Fibroblast of skin of left quadriceps (primary cell): ENCODE measurements at regions not wholly inside any gene's neighbourhood (a gene's known extent, or its start where the extent isn't known, plus 50 kb on each side); places are given as distances from the start of the nearest gene placed in this dataset.

Experiments used
- DNase-seq, 2 experiments: peaks; one replicate each; pipeline ENCODE4 v3.0.0-alpha.2; 2013; ENCODE audit warnings: low read depth in 2 of 2

DNA sequence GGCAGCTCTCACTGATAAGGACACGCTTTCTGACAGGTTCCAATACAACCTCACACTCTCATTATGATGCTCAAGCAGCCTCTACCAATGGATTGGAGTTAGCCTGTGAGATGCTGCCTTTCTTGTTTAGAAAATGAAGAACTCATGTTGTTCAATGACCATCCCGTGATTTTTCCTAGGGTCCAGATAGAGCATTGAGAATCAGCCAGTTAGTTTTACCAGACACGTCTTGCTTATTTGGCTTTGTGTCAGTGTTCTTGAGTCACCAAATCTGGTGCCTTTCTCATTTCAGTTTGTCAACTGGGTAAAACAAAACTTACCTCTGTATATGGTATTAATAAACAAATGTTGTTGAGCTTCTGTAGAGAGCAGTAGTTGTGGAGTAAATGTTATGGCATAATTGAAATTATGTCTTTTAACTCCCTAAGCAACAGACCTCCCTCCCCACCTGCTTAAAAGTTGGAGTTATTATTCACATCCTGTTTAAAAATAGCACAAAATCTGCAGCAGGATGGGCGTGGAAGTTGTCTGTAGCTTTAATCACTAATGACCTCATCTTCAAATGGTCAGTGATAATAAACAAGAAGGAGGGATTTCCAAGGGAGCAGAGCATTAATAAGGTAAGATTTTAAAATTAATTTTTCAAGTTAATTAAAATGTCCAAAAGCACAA, 167.3 kb downstream of the HRH4 start:
- DNase-seq = no peak

DNA sequence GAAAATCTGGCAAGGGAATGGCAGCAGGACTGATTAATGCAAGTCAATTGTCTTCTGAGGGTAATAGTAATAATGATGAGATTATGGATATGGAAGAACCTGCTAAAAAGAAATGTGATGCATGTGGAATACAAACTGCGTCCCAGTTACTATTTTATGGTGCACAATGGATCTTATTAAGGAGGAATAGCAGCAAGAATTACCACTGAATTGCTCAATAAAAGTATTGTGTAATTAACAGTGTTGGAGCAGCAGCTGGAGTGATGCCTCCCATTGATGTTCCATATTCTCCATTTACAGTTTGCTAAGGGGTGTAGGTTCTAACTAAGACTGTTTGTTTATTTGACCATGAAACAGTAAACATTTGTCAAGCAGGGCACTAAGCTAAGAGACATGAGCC, 167.9 kb downstream of the HRH4 start:
- DNase-seq = no peak

DNA sequence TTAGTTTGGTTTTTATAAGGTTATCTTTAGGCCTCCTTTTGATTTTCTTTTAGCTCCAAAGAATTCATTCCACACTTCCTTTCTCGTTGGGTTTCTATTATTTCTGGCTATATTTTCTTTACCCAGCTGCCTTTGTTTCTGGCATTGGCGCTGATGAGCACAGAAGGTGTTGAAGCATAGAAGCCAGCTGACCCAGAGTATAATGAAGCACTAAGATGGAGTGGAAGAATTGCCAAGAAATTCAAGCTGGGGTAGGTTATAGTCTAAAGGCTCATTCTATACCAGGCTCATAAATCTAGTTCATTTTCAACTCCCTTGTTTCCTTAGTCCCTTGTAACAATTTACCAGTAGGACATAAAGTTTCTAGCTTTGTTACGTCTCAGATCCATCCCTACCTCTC, 169.5 kb downstream of the HRH4 start:
- no peak for DNase-seq

DNA sequence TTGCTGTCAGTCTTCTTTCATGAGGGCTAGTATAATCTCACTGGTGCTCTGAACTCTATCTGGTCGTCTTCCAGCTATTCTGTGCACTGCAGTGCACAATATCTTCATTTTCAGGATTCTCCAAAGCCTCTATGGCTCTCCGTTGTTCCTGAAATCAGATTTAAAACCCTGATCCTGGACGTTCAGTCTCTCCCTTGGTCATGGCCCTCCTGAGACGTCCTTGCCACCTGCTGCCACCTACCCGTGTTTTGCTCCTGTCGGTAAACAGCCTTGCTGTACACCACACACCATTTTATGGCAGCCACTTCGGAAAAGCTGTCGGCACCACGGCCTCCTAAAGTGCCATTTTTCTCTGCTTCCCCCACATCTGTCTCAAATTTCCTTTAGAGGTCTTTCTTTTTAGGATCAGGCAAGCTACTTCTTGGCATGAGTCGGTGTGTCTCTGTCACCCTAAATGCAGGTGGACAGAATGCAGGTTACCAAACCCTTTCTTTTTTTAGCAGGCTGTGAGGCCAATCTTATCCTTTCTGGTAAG, 170.0 kb downstream of the HRH4 start:
- DNase-seq = no peak

DNA sequence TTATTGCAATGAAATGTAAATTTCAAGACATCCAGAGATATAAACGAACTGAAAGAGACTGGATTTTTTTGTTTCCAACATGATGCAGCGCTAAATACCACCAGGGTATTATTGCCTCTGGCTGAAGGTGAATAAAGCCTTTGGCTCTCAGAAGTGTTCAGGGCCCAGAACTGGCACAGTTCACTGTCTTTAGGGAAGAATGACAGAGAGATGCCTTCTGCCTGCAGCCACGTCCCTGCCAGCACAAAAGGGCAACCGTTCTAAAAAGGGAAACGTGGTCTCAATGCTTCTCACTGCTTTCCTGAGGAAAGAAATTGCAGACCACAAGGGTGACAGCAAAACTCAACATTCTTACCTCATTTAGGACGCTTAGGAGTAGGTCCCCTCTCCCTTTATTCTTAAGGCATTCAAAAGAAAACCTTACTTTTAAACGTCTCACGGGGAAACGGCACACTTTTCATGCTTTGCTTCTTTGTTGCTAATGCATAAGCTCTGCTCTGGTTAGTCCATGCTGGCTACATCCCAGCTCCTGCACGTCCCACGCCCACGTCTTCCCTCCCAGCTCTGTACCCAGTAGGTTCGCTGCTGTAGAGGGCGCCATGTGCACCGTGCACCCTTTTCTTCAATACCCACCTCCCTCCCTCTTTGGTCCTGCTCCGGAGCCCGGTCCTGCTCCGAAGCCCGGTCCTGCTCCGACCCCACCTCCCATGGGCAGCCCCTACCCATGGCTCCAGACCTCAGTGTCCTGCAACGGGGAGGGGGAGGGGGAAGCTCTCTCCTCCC, 171.0 kb downstream of the HRH4 start:
- DNase-seq = no peak

DNA sequence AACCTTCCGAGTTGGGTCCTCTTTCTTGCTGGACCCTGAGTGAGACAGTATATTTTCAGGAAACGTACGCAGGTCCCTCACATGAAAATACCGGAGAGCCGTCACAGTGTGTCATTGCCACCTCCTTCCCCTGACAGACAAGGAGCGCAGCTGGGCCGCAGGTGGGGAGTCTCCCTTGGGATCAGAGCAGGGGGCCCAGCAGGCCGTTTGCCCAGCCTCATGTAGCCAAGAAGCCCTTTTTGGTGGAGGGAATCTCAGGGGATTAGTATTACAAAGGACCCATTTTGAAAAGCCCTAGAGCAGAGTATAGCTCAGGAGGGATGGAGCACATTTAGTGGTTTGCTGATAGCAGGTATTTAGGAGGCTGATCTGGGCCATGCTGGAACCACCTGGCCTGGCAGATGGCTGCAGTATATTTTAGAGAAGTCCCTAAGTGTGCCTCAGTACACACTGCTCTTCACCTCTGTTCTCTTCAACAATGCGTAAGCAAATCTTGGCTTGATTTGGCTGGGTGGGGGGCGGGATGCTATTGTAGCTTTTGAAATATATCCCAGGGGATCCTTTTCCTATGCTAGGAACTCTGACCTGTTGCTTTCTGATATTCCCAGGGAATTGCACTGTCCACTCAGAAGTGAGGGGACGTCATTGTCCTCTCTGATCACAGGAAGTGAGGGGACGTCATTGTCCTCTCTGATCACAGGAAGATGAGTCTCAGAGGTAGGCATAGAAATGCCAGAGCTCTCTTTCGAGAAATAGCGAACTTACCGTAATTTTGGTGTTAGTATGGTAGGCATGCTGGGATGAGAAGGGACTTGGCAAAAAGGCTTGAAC, 171.9 kb downstream of the HRH4 start:
- DNase-seq = no peak

DNA sequence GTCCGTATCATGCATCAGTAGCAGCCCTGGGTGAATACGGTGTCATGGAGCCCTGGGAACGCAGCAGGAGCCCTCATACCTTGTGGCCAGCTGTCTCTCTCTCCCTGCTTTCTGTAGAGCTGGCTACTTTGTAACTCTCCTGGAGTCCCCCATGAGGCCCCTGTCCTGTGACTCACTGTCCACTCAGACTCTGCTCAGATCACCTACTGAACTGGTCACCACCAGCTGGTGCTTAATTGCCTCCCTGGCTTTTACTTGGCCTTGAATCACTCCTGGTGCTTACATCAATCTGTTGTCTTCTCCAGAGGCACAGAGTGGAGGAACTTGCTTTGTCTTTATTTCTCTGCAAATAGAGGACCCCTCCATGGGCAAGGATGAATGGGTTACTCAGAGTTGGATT, 172.7 kb downstream of the HRH4 start:
- no peak for DNase-seq

DNA sequence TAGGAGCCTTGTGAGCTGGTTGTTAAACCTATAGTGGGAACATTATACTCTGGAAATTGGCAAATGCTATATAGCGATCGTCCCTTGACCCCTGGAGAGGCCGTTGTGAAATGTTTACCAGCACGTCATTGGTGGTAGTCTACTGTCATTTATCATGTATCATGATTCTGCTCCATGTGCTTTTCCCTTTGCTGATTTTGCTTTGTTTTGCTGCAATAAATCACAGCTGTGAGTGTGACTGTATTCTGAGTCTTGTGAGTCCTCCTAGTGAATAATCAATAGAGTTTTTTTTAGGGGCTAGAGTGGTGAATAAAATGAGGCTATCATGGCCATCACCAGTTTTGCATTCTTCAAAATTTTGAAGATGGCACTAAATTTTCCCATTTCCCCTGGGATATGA, 189.1 kb downstream of the HRH4 start:
- DNase-seq = no peak

DNA sequence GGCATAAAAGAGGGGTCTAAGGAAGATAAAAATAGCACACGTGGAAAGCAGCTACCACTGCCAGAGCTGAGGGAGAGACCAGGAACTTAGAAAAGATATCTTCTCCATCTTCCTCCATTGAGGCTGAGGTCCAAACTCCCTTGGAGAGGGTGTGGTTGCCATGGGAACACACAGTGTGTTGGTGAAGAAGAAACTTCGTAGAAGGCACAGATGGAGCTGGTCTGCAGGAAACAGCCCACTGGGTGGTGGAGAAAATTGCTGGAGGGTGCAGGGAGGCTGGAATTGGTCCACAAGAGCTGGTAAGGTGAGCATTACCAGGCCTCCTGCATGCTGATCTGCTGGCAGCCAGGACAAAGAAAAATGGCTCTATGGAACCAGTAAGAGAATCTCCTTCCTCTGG, 191.0 kb downstream of the HRH4 start:
- no peak for DNase-seq

DNA sequence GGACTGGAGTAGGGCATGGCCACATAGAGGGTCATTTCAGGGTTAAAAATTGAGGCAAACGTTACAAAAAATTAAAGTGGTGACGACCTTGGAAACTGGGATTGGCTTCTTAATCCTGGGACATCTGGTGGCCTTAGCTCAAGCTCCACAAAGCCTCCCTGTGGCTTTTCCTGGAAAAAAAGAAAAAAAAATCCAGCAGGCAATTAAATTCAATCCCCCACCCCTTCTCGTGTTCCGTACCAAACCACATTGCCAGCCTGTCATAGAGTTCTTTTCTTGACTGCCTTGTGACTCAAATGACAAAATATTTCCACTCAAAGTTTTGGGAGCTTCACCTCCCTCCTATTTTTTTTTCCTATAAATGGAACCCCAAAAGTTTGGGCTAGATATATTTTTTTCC, 195.6 kb downstream of the HRH4 start:
- no peak for DNase-seq

DNA sequence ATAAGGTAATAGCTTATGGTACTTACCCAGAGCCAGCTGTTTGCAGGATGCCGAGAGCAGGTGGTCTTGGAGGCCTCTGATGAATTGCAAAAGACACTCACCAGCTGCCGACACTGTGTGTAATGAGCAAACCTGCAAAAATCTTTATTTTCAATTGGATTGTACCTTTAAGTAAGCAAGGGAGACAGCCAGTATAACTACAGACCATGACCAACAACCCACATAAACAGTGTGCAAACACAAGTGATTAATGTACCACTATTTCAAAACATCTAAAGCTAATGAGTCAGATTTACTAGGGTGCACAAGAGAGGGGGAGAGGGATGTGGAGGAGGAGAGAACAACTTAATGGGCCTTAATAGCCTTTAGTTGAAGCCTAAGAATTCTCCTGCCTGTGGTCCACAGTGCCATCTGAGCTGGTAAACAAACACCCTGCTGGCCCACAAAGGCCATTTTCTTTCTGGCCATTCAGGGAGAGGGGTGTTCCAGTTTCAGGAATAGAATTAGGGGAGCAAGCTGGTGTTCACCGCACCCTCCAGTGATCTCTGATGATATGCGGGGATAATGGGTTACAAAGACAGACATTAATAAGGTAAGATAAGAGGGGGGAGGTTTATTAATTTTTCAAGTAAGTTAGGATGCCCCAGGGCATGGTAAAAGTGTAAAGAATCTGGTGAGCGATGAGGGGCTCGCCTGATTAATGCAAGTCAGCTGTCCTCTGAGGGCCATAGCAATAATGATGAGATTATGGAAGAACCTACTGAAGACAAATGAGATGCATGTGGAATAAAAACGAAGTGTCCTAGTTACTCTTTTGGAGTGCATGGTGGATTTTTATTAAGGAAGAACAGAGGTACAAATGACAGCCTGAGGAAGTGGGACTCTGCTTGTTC, 196.4 kb downstream of the HRH4 start:
- DNase-seq = peak; percentile 8 to 12

DNA sequence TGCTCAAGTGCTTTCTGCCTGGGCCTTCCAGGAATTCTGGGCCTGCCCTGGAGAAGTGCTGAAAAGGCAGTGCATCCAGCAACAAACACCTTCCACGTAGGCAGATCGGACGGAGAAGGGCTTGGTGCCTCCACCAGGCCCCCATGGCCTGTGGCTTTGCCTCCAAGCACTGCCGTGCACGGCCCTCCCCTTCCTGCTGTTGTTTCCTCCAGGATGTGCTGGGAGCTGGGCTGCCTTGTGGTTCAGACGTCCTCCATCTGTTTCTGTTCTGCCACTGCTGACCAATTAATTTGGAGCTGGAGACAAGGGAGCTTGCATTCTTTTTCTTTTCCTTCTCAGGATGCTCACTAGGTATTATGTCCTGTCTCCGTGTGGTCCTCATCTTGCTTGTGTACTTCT, 197.0 kb downstream of the HRH4 start:
- no peak for DNase-seq

DNA sequence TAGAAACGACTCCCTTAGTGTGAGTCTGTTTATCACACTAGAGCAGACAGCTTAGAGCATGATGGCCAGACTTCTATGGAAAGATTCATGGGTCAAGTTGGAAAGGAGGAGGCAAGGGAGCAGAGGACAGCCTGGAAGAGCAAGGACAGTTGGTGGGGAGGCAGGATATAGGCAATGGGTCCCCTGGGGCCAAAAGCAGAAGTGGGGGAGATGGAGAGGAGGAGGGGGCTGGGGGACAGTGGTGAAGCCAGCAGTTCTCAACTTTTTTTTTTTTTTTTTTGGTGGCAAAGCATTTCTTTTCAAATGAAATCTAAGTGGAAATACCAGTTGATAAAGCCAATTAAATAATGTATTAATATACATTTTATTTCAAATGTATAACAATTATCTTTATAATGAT, 197.9 kb downstream of the HRH4 start:
- DNase-seq = no peak

DNA sequence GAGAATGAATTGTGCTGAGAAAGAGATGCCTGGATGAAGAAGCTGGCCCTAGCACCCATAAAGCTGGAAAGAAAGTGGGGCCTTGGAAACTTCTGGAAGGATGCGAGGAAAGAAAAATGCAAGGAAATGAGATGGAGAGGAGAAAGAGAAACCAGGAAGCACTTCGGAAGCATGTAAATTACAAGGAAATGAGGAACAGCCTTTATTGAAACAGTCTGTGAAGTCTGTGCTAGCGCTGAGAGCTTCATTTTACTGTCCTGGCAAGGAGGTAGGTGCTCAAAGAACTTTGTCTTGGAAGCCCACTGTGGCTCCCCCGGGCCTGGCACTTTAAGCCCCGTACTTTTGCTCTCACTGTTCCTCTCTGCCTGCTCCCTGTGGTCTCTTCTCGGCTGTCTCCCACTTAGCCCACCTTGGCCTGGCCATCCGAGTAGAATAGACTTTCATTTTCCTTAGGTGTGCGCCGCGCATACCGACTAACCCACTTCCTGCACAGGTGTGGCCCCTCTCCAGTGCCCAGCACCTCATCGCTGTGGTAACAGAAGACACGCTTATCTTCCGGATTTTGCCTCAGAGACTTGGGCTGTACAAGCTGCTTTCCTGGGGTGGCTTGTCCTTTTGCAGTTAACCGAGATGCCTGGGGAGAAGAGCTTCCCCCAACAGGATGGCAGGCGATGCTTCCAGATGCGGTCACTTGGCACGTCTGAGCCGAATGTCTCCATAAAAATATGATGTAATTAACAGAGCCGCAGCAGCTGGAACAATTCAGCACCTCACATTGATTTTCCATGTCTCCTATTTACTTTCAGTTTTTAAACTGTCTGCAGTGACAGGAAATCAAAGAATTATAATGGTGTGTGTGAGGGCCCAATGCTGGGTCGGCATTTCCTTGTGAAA, 199.6 kb downstream of the HRH4 start:
- peak; percentile 12 to 14 for DNase-seq

DNA sequence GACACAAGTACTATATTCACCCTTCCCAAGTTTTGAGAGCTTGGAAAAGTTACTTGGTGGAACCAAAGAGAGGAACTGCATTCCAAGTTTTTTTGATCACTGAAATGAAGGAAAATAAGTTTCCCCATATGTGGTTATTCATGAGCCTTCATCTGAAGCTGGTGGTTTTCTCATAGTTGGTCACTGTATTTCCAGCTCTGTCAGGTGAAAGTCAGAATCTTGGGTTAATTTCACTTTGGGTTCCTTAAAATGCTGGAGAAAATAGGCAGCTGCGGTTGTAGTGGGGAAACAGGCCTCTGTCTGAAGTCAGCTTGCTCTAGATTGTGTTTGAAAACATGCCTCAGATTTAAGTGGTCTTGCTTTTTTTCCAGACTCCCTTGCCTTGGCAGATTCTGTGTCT, 200.5 kb downstream of the HRH4 start:
- DNase-seq = no peak

DNA sequence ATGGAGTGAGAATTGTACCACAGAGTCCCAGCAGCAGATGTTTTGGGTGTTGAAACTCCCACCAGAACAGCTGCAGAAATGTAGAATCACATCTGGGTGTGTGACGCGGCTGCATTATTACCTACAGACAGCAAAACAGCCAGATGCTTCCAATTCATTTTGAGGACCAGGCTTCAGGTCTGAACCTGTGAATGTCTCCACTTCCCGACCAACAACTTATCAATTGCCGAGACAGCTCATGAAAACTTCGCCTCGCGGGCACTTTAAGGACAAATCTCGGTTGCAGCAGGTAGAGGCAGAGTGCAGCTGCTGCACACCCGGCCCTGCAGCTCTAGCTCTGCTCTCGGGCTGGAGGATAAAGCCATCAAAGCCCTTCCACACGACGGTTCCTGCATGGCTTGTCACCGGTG, 202.0 kb downstream of the HRH4 start:
- no peak for DNase-seq

DNA sequence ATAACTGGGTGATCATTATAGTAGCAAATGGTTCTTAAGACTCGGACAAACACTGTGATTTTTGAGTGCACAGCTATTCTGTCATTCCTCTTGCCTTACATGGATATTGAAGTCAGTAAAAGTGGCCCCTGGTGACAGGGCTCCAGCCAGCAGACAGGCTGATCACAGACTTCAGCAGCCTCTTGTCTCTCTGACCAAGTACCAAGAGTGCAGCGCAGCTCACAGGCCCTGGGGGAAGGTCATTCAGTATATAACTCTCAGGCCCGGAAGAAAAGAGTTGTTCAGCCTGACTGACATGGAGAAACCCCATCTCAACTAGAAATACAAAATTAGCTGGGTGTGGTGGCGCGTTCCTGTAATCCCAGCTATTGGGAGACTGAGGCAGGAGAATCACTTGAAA, 202.6 kb downstream of the HRH4 start:
- DNase-seq = no peak

DNA sequence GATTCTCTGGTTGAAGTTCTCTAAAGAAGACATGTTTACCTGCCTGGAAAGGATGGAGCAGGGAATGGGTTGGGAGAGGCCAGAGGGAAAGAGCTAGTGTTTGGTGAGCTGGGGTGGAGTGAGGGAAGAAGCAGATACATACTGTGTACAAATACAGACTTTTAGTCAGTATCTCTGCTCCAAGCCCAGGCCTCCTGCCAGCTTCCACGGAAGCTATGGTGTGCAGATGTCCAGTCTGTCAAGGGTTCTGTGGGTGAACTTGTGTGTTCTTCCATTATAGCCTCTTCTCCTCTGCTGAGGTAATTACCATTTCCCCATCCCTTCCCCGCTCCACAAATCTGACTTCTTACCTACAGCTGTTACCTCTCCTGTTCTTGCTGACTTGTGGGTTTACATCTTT, 208.6 kb downstream of the HRH4 start:
- no peak for DNase-seq

DNA sequence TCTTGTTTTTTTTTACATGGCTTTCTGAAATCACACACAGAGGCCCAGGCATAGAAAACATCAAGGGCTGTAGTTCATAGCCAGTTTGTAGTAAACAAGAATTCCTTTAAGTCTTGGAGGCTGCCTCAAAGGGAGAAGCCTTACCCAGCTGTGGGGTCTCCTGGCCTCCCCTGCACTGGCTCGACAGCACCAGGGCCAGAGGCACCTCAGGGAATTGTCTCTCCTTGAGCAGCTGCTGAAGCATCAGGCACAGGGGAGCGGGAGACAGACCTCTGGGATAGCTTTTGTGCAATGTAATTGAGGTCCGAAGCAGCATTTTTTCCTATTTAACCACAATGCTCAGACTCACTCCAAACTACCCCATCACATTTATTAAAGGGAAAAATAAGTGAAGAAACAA, 209.1 kb downstream of the HRH4 start:
- no peak for DNase-seq

DNA sequence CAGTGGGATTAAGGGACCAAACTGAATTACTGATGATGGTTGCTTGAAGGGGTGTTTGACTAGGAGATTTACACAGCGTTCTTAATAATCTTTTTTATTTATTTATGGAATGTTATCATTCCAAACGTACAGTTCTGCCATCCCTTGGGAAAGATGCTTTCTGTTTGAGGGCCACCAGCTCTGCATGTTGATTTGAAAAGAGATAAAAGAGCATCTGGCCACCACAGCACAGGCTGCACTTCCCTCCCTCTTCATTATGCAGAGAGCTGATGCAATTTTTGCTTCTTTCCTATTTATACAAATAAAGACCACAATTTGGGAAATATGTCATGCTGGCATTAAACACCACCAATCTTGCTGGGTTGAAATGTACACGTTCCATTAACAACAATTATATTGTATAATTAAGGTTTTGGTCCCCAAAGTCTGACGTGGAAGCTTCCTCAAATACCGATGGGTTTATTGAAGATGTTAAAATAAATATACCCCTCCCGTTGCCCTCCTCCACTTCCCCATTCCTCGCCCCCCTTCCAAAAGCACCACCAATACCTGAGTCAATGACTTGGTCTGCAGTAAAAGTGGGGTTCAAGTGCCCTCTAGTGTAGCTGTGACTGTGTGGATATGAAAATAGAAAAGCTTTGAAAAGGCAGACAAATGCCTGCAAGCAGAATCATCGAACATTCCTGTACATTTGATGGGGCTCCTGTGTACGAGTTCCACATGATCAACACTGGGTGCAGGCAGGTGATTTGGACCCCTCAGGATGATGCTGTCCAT, 211.9 kb downstream of the HRH4 start:
- no peak for DNase-seq
